LNCaP clone FGC (cell line): ENCODE measurements at regions not wholly inside any gene's neighbourhood (a gene's known extent, or its start where the extent isn't known, plus 50 kb on each side); places are given as distances from the start of the nearest gene placed in this dataset.
"Not testable (repeated sequence)": the region's sequence is repeated elsewhere in the genome, so short reads cannot be mapped to it uniquely, and the experiment has no call there.

Experiments used
- DNase-seq: peaks from one replicate; pipeline ENCODE4 v3.0.0-alpha.2; 2011; ENCODE audit warnings: low read depth
- H3K4me3 ChIP-seq: 2 replicates; pipeline ENCODE4 v1.5.1; 2011; ENCODE audit warnings: mild to moderate bottlenecking, low read depth, low read length, control low read depth
- TF ChIP-seq, protein P1 (sequence below): IDR thresholded peaks from 2 replicates; pipeline ENCODE4 v1.5.1; 2012; ENCODE audit warnings: mild to moderate bottlenecking; ENCODE audit not compliant: control insufficient read depth, insufficient read depth; ENCODE audit errors: extremely low read depth

DNA sequence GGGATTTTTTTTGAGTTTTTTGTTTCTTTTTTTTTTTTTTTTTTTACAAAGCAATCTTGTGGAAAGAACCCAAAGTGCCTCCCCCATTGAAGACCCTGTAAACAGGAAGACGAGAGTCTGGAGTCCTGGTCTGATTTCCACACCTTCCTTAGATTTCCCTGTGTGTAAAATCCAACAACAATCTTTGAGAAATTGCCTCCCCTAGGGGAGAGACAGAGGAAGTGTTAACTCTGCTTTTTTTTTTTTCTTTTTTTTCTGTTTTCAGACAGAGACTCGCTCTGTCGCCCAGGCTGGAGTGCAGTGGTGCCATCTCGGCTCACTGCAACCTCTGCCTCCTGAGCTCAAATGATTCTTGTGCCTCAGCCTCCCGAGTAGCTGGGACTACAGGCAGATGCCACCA is 82.0 kb upstream of the CLEC6A start:
- DNase-seq, H3K4me3 ChIP-seq: not testable (repeated sequence)
- TF ChIP-seq, protein P1, sequence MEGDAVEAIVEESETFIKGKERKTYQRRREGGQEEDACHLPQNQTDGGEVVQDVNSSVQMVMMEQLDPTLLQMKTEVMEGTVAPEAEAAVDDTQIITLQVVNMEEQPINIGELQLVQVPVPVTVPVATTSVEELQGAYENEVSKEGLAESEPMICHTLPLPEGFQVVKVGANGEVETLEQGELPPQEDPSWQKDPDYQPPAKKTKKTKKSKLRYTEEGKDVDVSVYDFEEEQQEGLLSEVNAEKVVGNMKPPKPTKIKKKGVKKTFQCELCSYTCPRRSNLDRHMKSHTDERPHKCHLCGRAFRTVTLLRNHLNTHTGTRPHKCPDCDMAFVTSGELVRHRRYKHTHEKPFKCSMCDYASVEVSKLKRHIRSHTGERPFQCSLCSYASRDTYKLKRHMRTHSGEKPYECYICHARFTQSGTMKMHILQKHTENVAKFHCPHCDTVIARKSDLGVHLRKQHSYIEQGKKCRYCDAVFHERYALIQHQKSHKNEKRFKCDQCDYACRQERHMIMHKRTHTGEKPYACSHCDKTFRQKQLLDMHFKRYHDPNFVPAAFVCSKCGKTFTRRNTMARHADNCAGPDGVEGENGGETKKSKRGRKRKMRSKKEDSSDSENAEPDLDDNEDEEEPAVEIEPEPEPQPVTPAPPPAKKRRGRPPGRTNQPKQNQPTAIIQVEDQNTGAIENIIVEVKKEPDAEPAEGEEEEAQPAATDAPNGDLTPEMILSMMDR, result peak; percentile 48

DNA sequence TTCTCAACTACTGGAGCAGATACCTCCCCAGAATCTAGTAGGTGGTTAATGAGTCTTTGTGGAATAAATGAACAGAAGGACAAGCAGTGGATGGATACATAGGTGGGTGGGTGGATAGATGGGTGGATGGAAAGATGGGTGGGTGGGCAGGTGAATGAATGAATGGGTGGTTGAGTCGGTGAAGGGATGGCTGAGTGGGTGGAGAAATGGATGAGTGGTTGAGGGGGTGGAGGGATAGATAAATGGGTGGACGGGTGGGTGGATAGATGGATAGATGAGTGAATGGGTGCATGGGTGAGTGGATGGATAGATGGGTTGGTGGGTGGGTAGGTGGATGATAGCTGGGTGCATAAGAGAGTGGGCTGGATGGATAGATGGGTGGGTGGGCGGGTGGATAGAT is 80.6 kb upstream of the CLEC6A start:
- not testable (repeated sequence) for DNase-seq, H3K4me3 ChIP-seq

DNA sequence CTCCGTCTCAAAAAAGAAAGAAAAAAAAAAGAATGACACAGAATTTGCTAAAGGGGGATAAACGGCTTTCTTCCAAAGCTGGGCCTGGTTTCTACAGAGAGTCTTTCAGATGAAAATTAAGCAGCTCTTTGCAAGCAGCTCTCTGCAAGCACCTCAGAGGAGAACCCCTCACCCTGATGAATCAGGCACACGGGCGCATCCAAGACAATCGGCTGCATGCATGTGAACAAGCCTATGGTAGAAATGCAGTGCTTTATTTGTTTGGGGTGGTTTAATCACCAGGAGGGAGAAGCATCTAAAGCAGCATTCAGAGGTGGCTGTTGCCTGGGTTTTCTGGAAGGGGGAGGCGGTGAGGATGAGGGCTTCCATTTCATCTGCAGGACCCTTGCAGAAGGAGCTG is 78.0 kb upstream of the CLEC6A start:
- not testable (repeated sequence) for DNase-seq

DNA sequence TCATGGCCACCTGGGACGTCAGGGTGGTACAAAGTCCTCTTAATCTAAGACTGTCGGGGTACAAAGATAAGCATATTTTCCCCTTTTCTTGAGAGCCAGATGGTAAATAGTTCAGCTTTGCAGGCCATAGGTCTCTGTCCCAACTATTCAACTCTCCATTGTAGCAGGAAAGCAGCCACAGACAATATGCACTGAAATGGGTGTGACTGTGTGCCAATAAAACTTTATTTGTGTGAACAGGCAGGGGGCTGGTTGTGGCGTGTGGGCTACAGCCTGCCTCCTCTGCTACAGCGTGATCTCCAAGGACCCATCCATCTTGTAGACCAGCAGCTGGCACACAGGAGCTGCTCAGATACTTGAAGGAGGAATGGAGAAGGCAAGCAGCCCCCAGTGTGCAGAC is 73.2 kb upstream of the CLEC6A start:
- DNase-seq, H3K4me3 ChIP-seq: not testable (repeated sequence)

More for the DNA sequence above, 78.0 kb upstream of the CLEC6A start:
- not testable (repeated sequence) for H3K4me3 ChIP-seq

DNA sequence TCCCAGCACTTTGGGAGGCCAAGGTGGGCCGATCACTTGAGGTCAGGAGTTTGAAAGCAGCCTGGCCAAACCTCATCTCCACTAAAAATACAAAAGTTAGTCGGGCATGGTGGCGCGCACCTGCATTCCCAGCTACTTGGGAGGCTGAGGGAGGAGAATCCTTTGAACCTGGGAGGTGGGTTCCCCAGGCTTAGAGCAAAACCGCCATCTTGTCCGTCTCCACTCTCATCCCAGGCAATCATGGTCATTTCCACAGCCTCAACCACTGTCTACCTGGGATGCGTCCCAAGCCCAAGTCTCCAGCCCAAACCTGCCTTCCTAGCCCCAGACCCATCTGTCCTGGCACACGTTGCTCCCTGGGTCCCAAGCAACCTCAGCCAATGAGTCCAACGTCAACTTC is 71.1 kb upstream of the CLEC6A start:
- H3K4me3 ChIP-seq, DNase-seq: not testable (repeated sequence)

DNA sequence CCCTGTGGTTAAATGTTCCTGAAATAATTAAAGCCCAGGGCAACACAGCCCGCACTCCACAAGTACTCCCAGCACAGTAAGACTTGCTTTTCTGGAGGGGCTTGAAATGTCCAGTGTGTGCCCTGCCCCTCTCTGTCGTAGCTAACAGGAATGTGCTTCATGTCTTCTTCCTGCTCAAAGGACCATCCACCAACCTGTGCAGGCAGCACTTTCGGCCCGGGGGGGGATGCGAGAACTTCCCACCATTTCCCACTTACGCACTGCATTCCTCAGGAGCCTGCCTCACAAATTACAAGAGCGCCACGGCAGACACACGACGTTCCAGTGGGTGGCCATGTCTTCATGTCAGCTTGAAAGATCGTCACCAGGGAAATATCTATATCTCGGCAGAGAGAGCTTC is 70.3 kb upstream of the CLEC6A start:
- DNase-seq, H3K4me3 ChIP-seq: not testable (repeated sequence)

DNA sequence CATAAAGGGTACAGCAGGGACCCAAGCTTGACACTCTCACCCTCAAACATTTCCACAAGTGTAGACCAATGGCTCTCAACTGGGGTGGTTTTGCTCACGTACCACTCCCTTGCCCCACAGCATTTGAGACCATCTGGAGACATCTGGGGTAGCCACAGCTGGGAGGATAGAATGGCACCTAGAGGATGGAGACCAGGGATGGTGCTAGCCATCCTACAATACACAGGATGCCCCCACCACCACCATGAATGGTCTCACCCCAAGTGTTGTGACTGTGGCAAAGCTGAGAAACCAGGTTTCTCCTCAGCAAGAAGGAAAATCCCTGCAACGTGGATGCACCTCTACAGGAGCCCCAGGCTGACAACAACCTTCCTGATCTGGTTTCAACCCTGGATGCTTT is 69.1 kb upstream of the CLEC6A start:
- not testable (repeated sequence) for DNase-seq

DNA sequence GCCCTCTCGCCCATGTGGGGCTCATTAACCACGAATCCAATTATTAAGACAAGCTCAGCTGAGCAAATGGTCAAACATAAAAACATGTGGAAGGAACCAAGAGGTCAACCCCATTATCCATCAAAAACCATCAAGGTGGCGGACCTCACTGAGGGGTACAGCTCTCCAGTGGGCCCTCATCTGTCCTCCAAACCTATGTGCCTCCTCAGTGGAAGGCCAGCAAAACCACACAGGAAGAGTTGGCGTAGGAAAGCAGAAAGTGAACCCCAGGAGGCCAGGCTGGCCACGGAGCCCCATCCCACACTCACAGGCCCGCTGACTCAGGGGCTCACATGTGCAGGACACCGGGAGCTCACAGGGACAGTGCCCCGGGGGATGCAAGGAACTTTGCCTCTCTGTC is 66.5 kb upstream of the CLEC6A start:
- not testable (repeated sequence) for DNase-seq, H3K4me3 ChIP-seq

More for the DNA sequence above, 69.1 kb upstream of the CLEC6A start:
- not testable (repeated sequence) for H3K4me3 ChIP-seq

DNA sequence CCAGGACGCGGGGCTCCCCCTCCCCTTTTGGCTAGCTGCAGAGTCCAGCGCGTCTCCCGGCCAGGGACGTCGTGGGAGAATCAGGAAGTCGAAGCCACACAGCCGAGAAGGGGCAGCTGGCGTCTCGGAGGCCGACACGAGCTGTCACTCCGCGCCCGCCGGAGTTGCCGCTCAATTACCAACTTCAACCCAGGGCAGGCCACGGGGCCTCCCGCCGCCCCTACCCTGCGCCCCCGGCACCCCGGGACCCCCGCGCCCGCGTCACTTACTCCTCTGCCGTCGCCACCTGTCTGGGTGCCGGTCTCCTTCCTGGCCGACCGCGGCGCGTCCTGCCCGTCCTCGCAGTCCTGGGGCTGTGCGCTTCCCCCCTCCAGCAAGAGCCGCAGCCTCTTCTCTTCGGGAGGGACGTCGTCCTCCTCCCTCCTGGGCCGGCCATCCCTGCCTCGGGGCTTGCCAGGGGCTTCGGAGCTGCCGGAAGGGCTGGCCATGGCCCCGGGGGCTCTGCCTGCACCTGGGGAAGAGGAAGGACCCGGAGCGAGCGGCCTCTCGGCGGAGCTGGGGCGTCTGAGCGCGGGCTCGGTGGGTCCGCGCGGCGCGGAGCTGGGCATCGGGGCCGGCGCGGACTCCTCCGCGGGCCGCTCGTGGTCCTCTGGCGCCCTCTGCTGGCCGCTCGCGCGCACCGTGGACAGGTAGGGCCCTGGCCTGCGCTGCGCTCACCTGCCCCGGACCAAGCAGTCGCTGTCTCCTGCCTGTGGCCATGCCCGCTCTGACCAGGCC is 65.6 kb upstream of the CLEC6A start:
- TF ChIP-seq, protein P1, result peak; percentile 83
- H3K4me3 ChIP-seq, DNase-seq: not testable (repeated sequence)

DNA sequence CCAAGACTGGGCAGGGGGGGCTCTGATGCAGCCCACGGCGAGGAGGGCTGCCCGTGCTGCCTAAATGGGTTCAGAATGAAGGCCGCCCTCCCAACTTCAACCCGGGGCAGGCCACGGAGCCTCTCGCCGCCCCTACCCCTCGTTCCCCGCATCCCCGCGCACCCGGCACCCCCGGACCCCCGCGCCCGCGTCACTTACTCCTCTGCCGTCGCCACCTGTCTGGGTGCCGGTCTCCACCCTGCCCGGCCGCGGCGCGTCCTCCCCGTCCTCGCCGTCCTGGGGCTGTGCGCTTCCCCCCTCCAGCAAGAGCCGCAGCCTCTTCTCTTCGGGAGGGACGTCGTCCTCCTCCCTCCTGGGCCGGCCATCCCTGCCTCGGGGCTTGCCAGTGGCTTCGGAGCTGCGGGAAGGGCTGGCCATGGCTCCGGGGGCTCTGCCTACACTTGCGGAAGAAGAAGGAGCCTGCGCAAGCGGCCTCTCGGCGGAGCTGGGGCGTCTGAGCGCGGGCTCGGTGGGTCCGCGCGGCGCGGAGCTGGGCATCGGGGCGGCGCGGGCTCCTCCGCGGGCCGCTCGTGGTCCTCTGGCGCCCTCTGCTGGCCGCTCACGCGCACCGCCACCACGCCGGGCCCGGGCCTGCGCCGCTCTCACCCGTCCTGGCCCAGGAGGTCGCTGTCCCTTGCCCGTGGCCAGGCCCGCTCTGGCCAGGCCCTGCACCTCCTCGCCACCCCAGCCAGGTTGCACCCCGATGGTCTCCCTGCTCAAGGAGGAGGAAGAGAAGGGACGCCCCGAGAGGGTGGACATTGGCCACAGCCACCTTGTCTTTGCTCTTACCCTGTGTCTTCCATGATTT is 59.3 kb upstream of the CLEC6A start:
- DNase-seq, result not testable (repeated sequence)
- H3K4me3 ChIP-seq, result peak overlapping the region; percentile 36
- TF ChIP-seq, protein P1, result peak; percentile 79

DNA sequence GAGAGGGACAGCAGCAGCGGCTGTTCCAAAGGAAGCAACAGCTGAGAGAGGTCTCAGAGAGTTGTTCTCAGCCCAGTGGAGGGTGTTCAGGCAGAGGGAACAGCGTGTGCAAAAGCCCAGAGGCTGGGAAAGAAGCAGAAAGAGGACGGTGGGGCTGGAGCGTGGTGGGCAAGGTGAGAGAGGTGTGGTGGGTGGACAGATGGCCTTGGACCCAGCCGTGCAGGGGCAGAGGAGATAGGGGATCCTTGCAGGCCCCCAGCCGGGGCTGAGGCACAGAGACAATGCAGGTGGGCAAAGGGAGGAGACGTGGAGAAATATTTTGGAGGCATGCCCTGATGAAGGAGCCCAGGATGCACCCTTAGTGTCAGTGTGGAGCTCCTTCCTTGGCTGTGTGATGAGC is 58.4 kb upstream of the CLEC6A start:
- not testable (repeated sequence) for H3K4me3 ChIP-seq, DNase-seq

DNA sequence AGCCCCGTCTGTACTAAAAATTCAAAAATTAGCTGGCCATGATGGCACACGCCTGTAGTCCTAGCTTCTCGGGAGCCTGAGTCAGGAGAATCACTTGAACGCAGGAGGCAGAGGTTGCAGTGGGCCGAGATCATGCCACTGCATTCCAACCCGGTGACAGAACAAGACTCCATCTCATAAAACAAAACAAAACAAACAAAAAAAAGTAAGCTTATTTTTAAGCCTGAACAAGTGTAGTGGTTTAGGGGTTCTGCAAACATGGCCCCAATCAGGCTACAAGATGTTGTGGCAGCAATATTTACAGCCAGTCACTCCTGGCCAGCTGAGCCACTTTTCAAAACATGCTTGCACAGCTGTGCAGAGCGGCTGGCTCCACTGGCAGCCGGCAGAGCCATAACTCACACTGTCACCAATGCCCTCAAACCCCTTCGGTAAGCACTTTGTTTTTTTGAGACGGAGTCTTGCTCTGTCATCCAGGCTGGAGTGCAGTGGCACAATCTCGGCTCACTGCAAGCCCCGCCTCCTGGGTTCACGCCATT is 56.2 kb upstream of the CLEC6A start:
- not testable (repeated sequence) for DNase-seq, H3K4me3 ChIP-seq

DNA sequence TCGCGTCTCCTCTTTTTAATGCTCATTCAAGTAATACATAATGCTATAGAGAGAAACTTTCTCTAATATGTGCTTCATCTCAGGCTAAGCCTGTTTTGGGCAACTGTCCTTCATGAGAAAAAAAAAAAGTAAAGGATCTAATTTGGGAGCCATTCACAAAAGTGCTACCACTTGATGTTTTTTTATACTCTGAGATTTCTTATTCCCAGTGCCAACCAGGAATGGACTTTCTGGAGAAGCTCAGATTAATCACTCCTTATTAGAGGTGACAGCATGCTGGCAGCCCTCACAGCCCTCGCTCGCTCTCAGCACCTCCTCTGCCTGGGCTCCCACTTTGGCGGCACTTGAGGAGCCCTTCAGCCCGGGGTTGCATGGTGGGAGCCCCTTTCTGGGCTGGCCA is 51.9 kb upstream of the CLEC6A start:
- H3K4me3 ChIP-seq, DNase-seq: not testable (repeated sequence)

DNA sequence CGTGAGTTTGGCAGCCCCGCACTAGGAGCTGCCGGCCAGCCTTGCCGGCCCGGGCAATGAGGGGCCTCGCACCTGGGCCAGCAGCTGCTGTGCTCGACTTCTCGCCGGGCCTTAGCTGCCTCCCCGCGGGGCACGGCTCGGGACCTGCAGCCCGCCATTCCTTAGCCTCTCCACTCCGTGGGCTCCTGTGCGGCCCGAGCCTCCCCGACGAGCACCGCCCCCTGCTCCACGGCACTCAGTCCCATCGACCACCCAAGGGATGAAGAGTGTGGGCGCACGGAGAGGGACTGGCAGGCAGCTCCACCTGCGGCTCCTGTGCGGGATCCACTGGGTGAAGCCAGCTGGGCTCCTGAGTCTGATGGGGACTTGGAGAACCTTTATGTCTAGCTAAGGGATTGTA is 51.4 kb upstream of the CLEC6A start:
- DNase-seq, H3K4me3 ChIP-seq: not testable (repeated sequence)
